Right lobe of liver (tissue), 6 donors: ENCODE measurements at regions not wholly inside any gene's neighbourhood (a gene's known extent, or its start where the extent isn't known, plus 50 kb on each side); places are given as distances from the start of the nearest gene placed in this dataset.

Source experiments
- ATAC-seq, 4 donors: fragments of 200-7000 bp; cut with Tn5 transposase; one replicate each; pipeline ENCODE4 v1.9.1; 2020; ENCODE audit warnings: mild to moderate bottlenecking in 4 of 4, moderate library complexity in 4 of 4
- DNase-seq, 3 donors: peaks; one replicate each; pipeline ENCODE4 v3.0.0-alpha.2; 2020
- H3K27ac ChIP-seq, 3 donors: fragments of 200-600 bp; one replicate each; pipeline ENCODE4 v1.8.0; 2022
- H3K27me3 ChIP-seq, 2 donors: fragments of 200-600 bp; one replicate each; pipeline ENCODE4 v1.8.0; 2022
- H3K36me3 ChIP-seq, 4 donors: fragments of 200-600 bp; sonication (generic) in 1 of 4; one replicate each; pipeline versions ENCODE4 v1.5.1 to v1.8.0; 2017 to 2022; ENCODE audit warnings: control low read depth in 1 of 4
- H3K4me1 ChIP-seq, 4 donors: fragments of 200-600 bp; sonication (generic) in 1 of 4; one replicate each; pipeline versions ENCODE4 v1.5.1 to v1.8.0; 2017 to 2022; ENCODE audit warnings: control low read depth in 1 of 4
- H3K4me3 ChIP-seq, 3 donors: fragments of 200-600 bp; one replicate each; pipeline ENCODE4 v1.8.0; 2022
- H3K9me3 ChIP-seq, 4 donors: fragments of 200-600 bp; sonication (generic) in 1 of 4; one replicate each; pipeline versions ENCODE4 v1.5.1 to v1.8.0; 2017 to 2022; ENCODE audit warnings: control low read depth in 1 of 4
- CTCF ChIP-seq, 4 donors: fragments of 200-600 bp in 3 of 4; fragments of 450-650 bp in 1 of 4; IDR thresholded peaks; one replicate each; pipeline versions ENCODE4 v1.5.1 to v1.8.0; 2016 to 2022; ENCODE audit warnings: antibody characterized with exemption in 4 of 4, mild to moderate bottlenecking in 2 of 4
- POLR2A ChIP-seq: fragments of 450-650 bp; IDR thresholded peaks from one replicate; pipeline ENCODE4 v1.6.1; 2017; ENCODE audit warnings: antibody characterized with exemption, mild to moderate bottlenecking
- WGBS: methylation state at CpG from one replicate; pipeline ENCODE4 v1.1.6; 2018; ENCODE audit warnings: low coverage, low lambda C conversion rate; ENCODE audit not compliant: insufficient coverage; ENCODE audit errors: missing lambda C conversion rate; 5-methylcytosine and 5-hydroxymethylcytosine counted together
- intact Hi-C, 2 donors: fragments of 100-400 bp; cut with DNase I; formaldehyde crosslinking; loops; one replicate each; pipeline versions ENCODE4 v1.11.2 to v1.14.1; 2022
- donor health status: DM: no; HTN: yes; CAD: no.
- donor health status: DM: no; HTN: no; CAD: no.
- donor health status: DM: no; HTN: no; CAD: no.
- donor health status: DM: no; HTN: yes; CAD: no.
- donor health status: DM: no; HTN: yes; CAD: no.

GRCh38 chr5:98442448-98442847 lies 331.0 kb upstream of the RGMB start:
- WGBS = no CpG with 5 or more reads among the region's 1 CpG
- intact Hi-C loops = no loop called here
- H3K36me3 ChIP-seq = no peaks in the 10 kb centered on the region
- no peak overlapping the region for H3K4me3 ChIP-seq
- no peaks in the 10 kb centered on the region for H3K9me3 ChIP-seq
- H3K27me3 ChIP-seq = no peaks in the 10 kb centered on the region
- H3K4me1 ChIP-seq = no peaks in the 10 kb centered on the region
- no peak for ATAC-seq
- no peak overlapping the region for H3K27ac ChIP-seq
- no peak for DNase-seq
- no peak for TF ChIP-seq POLR2A

GRCh38 chr5:98443881-98444280 lies 329.6 kb upstream of the RGMB start:
- H3K9me3 ChIP-seq = no peaks in the 10 kb centered on the region
- H3K4me1 ChIP-seq = no peaks in the 10 kb centered on the region
- H3K36me3 ChIP-seq = no peaks in the 10 kb centered on the region
- ATAC-seq (no peak), DNase-seq (no peak)
- TF ChIP-seq POLR2A = no peak
- TF ChIP-seq CTCF (IDR thresholded peaks at IDR 0.05) = no peak
- no peaks in the 10 kb centered on the region for H3K27me3 ChIP-seq
- intact Hi-C loops = no loop called here
- H3K4me3 ChIP-seq = no peak overlapping the region
- no peak overlapping the region for H3K27ac ChIP-seq
- whole genome bisulfite sequencing = 38% methylated on average over 1 of the region's 1 CpG

- ATAC-seq = no peak
- H3K9me3 ChIP-seq = no peaks in the 10 kb centered on the region
- intact Hi-C loops = no loop called here
- WGBS = 29% methylated on average over 1 of the region's 1 CpG
- DNase-seq = no peak
- H3K27me3 ChIP-seq = no peaks in the 10 kb centered on the region
- no peak overlapping the region for H3K27ac ChIP-seq
- TF ChIP-seq CTCF (IDR thresholded peaks at IDR 0.05) (no peak), POLR2A (no peak)
- no peaks in the 10 kb centered on the region for H3K36me3 ChIP-seq
- H3K4me1 ChIP-seq = no peaks in the 10 kb centered on the region
- no peak overlapping the region for H3K4me3 ChIP-seq
Measured at GRCh38 chr5:98453296-98453695, 320.2 kb upstream of the RGMB start.

- Histone ChIP-seq H3K4me1 (no peaks in the 10 kb centered on the region), H3K36me3 (no peaks in the 10 kb centered on the region), H3K27ac (no peak overlapping the region), H3K4me3 (no peak overlapping the region), H3K27me3 (no peaks in the 10 kb centered on the region), H3K9me3 (no peaks in the 10 kb centered on the region)
- 40% methylated on average over 1 of the region's 1 CpG for WGBS
- no peak for ATAC-seq
- TF ChIP-seq POLR2A = no peak
- no peak for TF ChIP-seq CTCF (IDR thresholded peaks at IDR 0.05)
- DNase-seq = no peak
- intact Hi-C loops = no loop called here
Measured at GRCh38 chr5:98454407-98454806, 319.1 kb upstream of the RGMB start.

GRCh38 chr5:98454904-98455303 lies 318.6 kb upstream of the RGMB start:
- 53% methylated on average over 4 of the region's 4 CpGs for WGBS
- no peak for TF ChIP-seq POLR2A
- TF ChIP-seq CTCF (IDR thresholded peaks at IDR 0.05) = no peak
- intact Hi-C loops = no loop called here
- ATAC-seq (no peak), DNase-seq (no peak)
- H3K9me3 ChIP-seq = no peaks in the 10 kb centered on the region
- no peaks in the 10 kb centered on the region for H3K36me3 ChIP-seq
- H3K4me1 ChIP-seq = no peaks in the 10 kb centered on the region
- H3K27ac ChIP-seq = no peak overlapping the region
- H3K27me3 ChIP-seq = no peaks in the 10 kb centered on the region
- no peak overlapping the region for H3K4me3 ChIP-seq
